MM.1S (cell line): ENCODE measurements at regions not wholly inside any gene's neighbourhood (a gene's known extent, or its start where the extent isn't known, plus 50 kb on each side); places are given as distances from the start of the nearest gene placed in this dataset.

ENCODE experiments used
- DNase-seq: peaks from one replicate; pipeline ENCODE4 v3.0.0-alpha.2; 2015
- H2AFZ ChIP-seq: fragments of 300-600 bp; sonication (generic); 2 replicates; pipeline ENCODE4 v1.6.0; 2016; ENCODE audit warnings: antibody characterized with exemption, low read length
- H3F3A ChIP-seq: fragments of 300-600 bp; sonication (generic); 2 replicates; pipeline ENCODE4 v1.6.1; 2016; ENCODE audit warnings: mild to moderate bottlenecking, antibody characterized with exemption, low read length, moderate library complexity, mixed read lengths; ENCODE audit not compliant: insufficient read depth
- H3K27ac ChIP-seq: fragments of 300-600 bp; sonication (generic); 2 replicates; pipeline ENCODE4 v1.5.1; 2016; ENCODE audit warnings: mild to moderate bottlenecking, low read length
- H3K27me3 ChIP-seq: fragments of 300-600 bp; sonication (generic); replicated peaks from 2 replicates; pipeline ENCODE4 v1.6.0; 2016; ENCODE audit warnings: low read length; ENCODE audit not compliant: insufficient read depth
- H3K36me3 ChIP-seq: fragments of 300-600 bp; sonication (generic); replicated peaks from 2 replicates; pipeline ENCODE4 v1.6.1; 2016; ENCODE audit warnings: mild to moderate bottlenecking, low read length, mixed read lengths; ENCODE audit not compliant: insufficient read depth
- H3K4me1 ChIP-seq: fragments of 300-600 bp; sonication (generic); 2 replicates; pipeline ENCODE4 v1.6.1; 2016; ENCODE audit warnings: low read length, mixed read lengths
- H3K4me2 ChIP-seq: fragments of 300-600 bp; sonication (generic); 2 replicates; pipeline ENCODE4 v1.6.0; 2016; ENCODE audit warnings: low read depth, low read length
- H3K4me3 ChIP-seq: fragments of 300-600 bp; sonication (generic); 2 replicates; pipeline ENCODE4 v1.5.1; 2016; ENCODE audit warnings: low read length, mixed read lengths
- H3K79me2 ChIP-seq: fragments of 300-600 bp; sonication (generic); 2 replicates; pipeline ENCODE4 v1.6.1; 2016; ENCODE audit warnings: mixed run types, low read length, mixed read lengths
- H3K9ac ChIP-seq: fragments of 300-600 bp; sonication (generic); 2 replicates; pipeline ENCODE4 v1.6.1; 2016; ENCODE audit warnings: low read length, mixed read lengths
- H3K9me2 ChIP-seq: fragments of 300-600 bp; sonication (generic); replicated peaks from 2 replicates; pipeline ENCODE4 v1.6.1; 2016; ENCODE audit warnings: mild to moderate bottlenecking, low read length, mixed read lengths; ENCODE audit not compliant: insufficient read depth
- H3K9me3 ChIP-seq: fragments of 300-600 bp; sonication (generic); replicated peaks from 2 replicates; pipeline ENCODE4 v1.6.1; 2016; ENCODE audit warnings: mild to moderate bottlenecking, low read length, mixed read lengths; ENCODE audit not compliant: insufficient read depth
- H4K20me1 ChIP-seq: fragments of 300-600 bp; sonication (generic); 2 replicates; pipeline ENCODE4 v1.6.1; 2016; ENCODE audit warnings: mild to moderate bottlenecking, low read length, moderate library complexity, mixed read lengths; ENCODE audit not compliant: insufficient read depth
- EZH2 ChIP-seq: fragments of 300-600 bp; sonication (generic); optimal IDR thresholded peaks from 2 replicates; pipeline ENCODE3; 2017; ENCODE audit warnings: low read depth, mild to moderate bottlenecking, antibody characterized with exemption, low read length, mixed read lengths
- EZH2phosphoT487 ChIP-seq: fragments of 300-600 bp; sonication (generic); IDR thresholded peaks from 2 replicates; pipeline ENCODE4 v1.6.1; 2018; ENCODE audit warnings: antibody characterized with exemption, low read length
- TF ChIP-seq, protein P1 (sequence below): fragments of 300-600 bp; sonication (generic); IDR thresholded peaks from 2 replicates; pipeline ENCODE4 v1.5.1; 2016; ENCODE audit warnings: antibody characterized with exemption, low read length, mixed read lengths

GRCh38 chr2:157085522-157085921 lies 172.0 kb upstream of the GALNT5 start:
- no peak overlapping the region for H3K4me3 ChIP-seq
- no peaks in the 10 kb centered on the region for H3K36me3 ChIP-seq
- no peaks in the 10 kb centered on the region for H3K79me2 ChIP-seq
- no peak overlapping the region for H3K27ac ChIP-seq
- H4K20me1 ChIP-seq, result no peaks in the 10 kb centered on the region
- no peaks in the 10 kb centered on the region for H3F3A ChIP-seq
- H3K4me2 ChIP-seq, result no peak overlapping the region
- H3K9ac ChIP-seq, result no peak overlapping the region
- no peaks in the 10 kb centered on the region for H3K9me3 ChIP-seq
- H3K27me3 ChIP-seq, result no peaks in the 10 kb centered on the region
- H3K4me1 ChIP-seq, result no peaks in the 10 kb centered on the region
- no peak for TF ChIP-seq EZH2phosphoT487
- TF ChIP-seq EZH2, result no peak
- TF ChIP-seq, protein P1, sequence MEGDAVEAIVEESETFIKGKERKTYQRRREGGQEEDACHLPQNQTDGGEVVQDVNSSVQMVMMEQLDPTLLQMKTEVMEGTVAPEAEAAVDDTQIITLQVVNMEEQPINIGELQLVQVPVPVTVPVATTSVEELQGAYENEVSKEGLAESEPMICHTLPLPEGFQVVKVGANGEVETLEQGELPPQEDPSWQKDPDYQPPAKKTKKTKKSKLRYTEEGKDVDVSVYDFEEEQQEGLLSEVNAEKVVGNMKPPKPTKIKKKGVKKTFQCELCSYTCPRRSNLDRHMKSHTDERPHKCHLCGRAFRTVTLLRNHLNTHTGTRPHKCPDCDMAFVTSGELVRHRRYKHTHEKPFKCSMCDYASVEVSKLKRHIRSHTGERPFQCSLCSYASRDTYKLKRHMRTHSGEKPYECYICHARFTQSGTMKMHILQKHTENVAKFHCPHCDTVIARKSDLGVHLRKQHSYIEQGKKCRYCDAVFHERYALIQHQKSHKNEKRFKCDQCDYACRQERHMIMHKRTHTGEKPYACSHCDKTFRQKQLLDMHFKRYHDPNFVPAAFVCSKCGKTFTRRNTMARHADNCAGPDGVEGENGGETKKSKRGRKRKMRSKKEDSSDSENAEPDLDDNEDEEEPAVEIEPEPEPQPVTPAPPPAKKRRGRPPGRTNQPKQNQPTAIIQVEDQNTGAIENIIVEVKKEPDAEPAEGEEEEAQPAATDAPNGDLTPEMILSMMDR, result no peak
- no peak for DNase-seq
- H3K9me2 ChIP-seq, result no peaks in the 10 kb centered on the region
- H2AFZ ChIP-seq, result no peak overlapping the region

DNA sequence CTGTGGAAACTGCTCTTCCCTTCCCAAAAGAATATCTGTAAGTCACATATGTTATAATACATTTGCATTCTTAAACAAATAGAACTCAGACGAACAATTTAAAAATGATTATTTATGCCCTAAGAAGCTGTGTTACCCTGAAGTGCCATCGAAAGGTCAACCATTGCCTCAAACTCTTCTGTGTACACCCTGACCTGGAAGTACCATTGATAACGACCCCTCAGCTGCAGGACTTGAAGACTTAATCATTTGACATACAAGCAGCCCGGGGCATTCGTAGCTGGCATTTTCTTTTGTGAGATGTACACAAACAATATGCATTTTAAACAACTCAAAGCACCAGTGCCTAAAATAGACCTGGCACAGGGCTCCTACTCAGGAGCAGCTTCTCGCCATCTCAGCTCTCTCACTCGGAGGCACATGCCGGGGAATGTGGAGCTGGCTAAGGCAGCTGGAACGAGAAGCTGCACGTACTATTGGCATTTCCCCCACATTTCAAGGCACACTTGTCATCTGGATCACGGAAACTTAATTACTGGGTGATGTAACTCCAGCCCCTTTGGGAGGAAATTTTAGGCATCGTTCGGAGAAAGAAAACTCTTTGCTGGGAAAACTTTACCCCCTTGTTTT lies 170.0 kb upstream of the GALNT5 start:
- no peaks in the 10 kb centered on the region for H3K79me2 ChIP-seq
- H3K9me3 ChIP-seq, result no peaks in the 10 kb centered on the region
- H2AFZ ChIP-seq, result no peak overlapping the region
- no peaks in the 10 kb centered on the region for H4K20me1 ChIP-seq
- DNase-seq, result no peak
- H3K27me3 ChIP-seq, result no peaks in the 10 kb centered on the region
- no peaks in the 10 kb centered on the region for H3K4me1 ChIP-seq
- TF ChIP-seq EZH2 (no peak), EZH2phosphoT487 (no peak)
- TF ChIP-seq, protein P1, result no peak
- no peaks in the 10 kb centered on the region for H3K36me3 ChIP-seq
- no peak overlapping the region for H3K9ac ChIP-seq
- H3K4me3 ChIP-seq, result no peak overlapping the region
- no peak overlapping the region for H3K4me2 ChIP-seq
- no peaks in the 10 kb centered on the region for H3F3A ChIP-seq
- H3K9me2 ChIP-seq, result no peaks in the 10 kb centered on the region
- no peak overlapping the region for H3K27ac ChIP-seq

DNA sequence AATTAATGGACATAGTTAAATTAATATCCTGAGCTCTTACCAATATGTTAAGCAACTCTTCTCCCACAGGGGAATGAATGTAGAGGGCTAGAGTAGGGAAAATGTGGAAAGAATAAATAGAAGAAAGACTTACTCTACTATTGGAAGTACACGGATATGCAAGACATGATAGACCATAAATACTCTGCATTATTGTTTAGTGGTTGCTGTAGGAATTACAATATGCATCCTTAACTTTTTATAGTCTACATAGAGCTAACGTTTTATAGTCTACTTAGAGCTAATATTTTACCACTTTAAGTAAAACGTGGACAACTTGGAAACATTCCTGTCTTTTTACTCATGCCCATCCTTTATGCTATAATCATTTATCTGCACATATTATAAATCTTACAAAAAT lies 163.8 kb upstream of the GALNT5 start:
- TF ChIP-seq EZH2phosphoT487, result no peak
- no peak for TF ChIP-seq EZH2
- TF ChIP-seq, protein P1, result no peak
- DNase-seq, result no peak
- no peaks in the 10 kb centered on the region for H3F3A ChIP-seq

More for the DNA sequence above, 163.8 kb upstream of the GALNT5 start:
- Histone ChIP-seq H3K79me2 (no peaks in the 10 kb centered on the region), H3K36me3 (no peaks in the 10 kb centered on the region), H3K9me2 (no peaks in the 10 kb centered on the region; the same call in 1 of the 2 replicates), H3K4me2 (no peak overlapping the region), H4K20me1 (no peaks in the 10 kb centered on the region), H3K9ac (no peak overlapping the region), H3K9me3 (no peaks in the 10 kb centered on the region), H3K27me3 (no peaks in the 10 kb centered on the region), H3K4me1 (no peaks in the 10 kb centered on the region), H3K27ac (no peak overlapping the region), H3K4me3 (no peak overlapping the region), H2AFZ (no peak overlapping the region)
